OCI-LY1 (cell line): ENCODE measurements at regions not wholly inside any gene's neighbourhood (a gene's known extent, or its start where the extent isn't known, plus 50 kb on each side); places are given as distances from the start of the nearest gene placed in this dataset.

Experiments used
- CTCF ChIP-seq: fragments of 200-600 bp; sonication (generic), shearing (Covaris generic); IDR thresholded peaks from 2 replicates; pipeline ENCODE4 v1.5.1; 2017; ENCODE audit warnings: mild to moderate bottlenecking, antibody characterized with exemption, low read length, moderate library complexity, mixed read lengths
- EZH2 ChIP-seq: fragments of 200-600 bp; sonication (generic), shearing (Covaris generic); IDR thresholded peaks from 2 replicates; pipeline ENCODE4 v1.8.0; 2017; ENCODE audit warnings: borderline replicate concordance, mixed run types, mild to moderate bottlenecking, antibody characterized with exemption, low read length, moderate library complexity, mixed read lengths

GRCh38 chr15:62809968-62810260, 232.6 kb upstream of the TPM1 start:
- no peak for TF ChIP-seq CTCF
- TF ChIP-seq EZH2, result no peak
